ENCODE measurements at regions not wholly inside any gene's neighbourhood (a gene's known extent, or its start where the extent isn't known, plus 50 kb on each side); places are given as distances from the start of the nearest gene placed in this dataset.

DNA sequence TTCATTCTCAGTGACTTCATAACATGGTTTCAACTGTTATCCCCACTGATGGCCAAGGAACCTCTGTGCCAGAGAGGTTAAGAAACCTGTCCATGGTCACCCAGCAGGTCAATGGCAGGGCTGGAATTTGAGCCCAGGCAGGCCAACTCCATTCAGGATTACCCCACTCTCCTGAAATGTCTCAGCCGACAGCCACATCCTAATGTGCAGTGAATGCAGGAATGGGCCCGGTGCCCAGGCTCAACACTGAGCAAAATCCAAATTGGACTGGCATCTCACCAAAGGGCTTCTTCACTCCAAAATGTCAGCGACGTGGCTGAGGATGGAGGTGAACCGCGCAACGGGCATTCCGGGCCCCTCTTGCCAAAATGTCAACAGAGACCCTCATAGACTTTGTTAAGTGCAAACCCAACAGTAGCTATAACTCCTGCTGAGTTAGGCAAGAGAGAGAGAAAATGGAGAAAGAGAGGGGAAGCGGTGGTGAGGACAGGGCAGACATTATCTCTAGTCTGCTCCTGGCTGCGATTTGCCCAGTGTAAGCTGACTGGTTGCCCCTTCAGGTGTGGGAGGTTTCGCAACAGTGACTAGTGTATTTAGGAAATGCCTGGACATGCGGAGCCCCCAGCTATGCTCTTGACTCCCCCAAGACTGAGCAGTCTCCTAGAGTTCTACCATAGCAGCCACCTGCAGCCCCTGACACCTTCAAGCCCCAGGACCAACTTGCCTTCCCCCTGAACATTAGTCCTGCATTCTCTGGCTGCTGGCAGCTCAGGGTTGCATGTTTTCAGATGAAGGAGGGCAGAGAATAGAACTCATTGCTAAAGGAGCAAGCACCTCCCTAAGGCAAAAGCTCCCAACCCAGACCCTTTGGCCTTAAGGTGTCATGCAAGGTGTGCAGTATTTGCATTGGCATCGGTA, 167.7 kb downstream of the ANAPC1 start:
- DNase-seq (ENCODE audit: low spot score), result no peak

DNA sequence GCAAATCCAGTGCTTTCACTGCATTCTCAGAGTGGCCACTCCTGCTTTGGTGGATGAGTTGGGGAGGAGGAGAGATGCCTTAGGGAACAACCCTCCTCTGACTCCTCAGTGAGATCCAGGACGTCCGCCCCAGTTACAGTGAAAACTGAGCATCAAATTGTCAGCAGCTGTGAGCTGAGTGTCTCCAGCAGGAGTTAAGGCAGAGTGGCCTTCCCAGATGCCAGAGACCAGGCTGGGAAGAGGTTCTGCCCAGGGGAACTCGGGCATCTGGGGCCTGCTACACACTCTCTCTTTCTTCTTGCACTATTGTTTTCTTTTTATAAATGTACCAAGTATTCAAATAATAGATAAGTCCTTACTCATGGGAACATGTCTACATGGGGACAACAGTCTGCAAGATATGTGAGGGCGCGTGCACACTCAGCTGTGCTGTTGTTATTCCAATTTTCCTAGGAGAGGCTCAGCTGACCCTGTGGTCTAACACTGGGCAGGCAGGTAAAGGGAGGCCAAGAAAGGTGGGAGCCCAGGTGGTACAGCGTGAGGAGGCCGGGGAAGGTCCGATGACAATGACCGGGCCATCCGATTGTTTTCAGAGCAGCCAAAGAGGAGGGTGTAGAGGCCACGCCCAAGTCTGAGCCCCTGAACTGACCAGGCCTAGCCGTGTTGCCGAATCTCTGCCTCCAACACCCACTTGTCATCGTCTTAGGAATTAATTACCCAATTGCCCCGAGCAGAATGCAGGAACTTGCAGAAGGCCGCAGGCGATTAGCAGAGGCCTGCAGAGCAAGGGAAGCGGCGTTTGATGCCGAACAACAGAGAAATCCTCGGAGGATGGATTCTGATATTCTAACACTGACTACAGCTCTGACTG, 166.9 kb downstream of the ANAPC1 start:
- DNase-seq (ENCODE audit: low spot score), result no peak
